Transverse colon (tissue), 4 donors: ENCODE measurements at regions not wholly inside any gene's neighbourhood (a gene's known extent, or its start where the extent isn't known, plus 50 kb on each side); places are given as distances from the start of the nearest gene placed in this dataset.
A peak's percentile ranks its signal among the peaks of the same experiment; 100 is the strongest.

Experiments used
- DNase-seq: peaks from one replicate; pipeline ENCODE4 v3.0.0-alpha.2; 2019
- H3K27ac ChIP-seq, 4 donors: fragments of 200-600 bp; sonication (generic); 2 replicates each; pipeline ENCODE4 v1.5.1; 2016 to 2018; ENCODE audit warnings: inconsistent platforms in 4 of 4
- H3K27me3 ChIP-seq: fragments of 200-600 bp; sonication (generic); 2 replicates; pipeline ENCODE4 v1.5.1; 2017; ENCODE audit warnings: inconsistent platforms
- H3K36me3 ChIP-seq, 4 donors: fragments of 200-600 bp; sonication (generic); 2 replicates each; pipeline ENCODE4 v1.5.1; 2017 to 2019; ENCODE audit warnings: inconsistent platforms in 4 of 4
- H3K4me1 ChIP-seq, 4 donors: fragments of 200-600 bp; sonication (generic); 2 replicates each; pipeline ENCODE4 v1.5.1; 2017 to 2020; ENCODE audit warnings: inconsistent platforms in 4 of 4
- H3K4me3 ChIP-seq, 4 donors: fragments of 200-600 bp; sonication (generic); 1 replicate in 1 of 4; 2 replicates in 3 of 4; pipeline versions ENCODE4 v1.5.1 to v1.6.1; 2017 to 2019; ENCODE audit warnings: inconsistent platforms in 4 of 4
- H3K9me3 ChIP-seq, 2 donors: fragments of 200-600 bp; sonication (generic); 2 replicates each; pipeline ENCODE4 v1.5.1; 2017 to 2019; ENCODE audit warnings: inconsistent platforms in 2 of 2
- EP300 ChIP-seq: sonication (generic); formaldehyde crosslinking; IDR thresholded peaks from one replicate; pipeline ENCODE4 v1.6.1; 2017; ENCODE audit warnings: antibody characterized with exemption, low read depth
- POLR2A ChIP-seq: fragments of 450-650 bp; IDR thresholded peaks from one replicate; pipeline ENCODE4 v1.6.1; 2016; ENCODE audit warnings: antibody characterized with exemption, mild to moderate bottlenecking, moderate library complexity
- POLR2AphosphoS5 ChIP-seq, 3 donors: sonication (generic); formaldehyde crosslinking; IDR thresholded peaks; one replicate each; pipeline ENCODE4 v1.6.1; 2016; ENCODE audit warnings: antibody characterized with exemption in 3 of 3
- WGBS, 2 donors: methylation state at CpG; one replicate each; pipeline ENCODE4 v1.1.5; 2018; ENCODE audit warnings: low coverage in 1 of 2; 5-methylcytosine and 5-hydroxymethylcytosine counted together
- in situ Hi-C, 4 donors: fragments of 200-750 bp; cut with MboI; loops; one replicate each; pipeline versions ENCODE4 v1.15.0 to v1.15.1; 2017; ENCODE audit warnings: low sequenced_read_pairs in 3 of 4, low pct_ligation_motif_present in 1 of 4, low pct_unique_long_range_greater_than_20kb in 1 of 4
- intact Hi-C: fragments of 100-400 bp; cut with DNase I; formaldehyde crosslinking; loops from one replicate; pipeline ENCODE4 v1.15.1; 2023; ENCODE audit warnings: low total_unique reads
- TF ChIP-seq, protein P1 (sequence below), 5 experiments: fragments of 200-600 bp in 3 of 5; fragments of 450-650 bp in 2 of 5; sonication (generic) in 3 of 5; IDR thresholded peaks; 1 replicate in 2 of 5; 2 replicates in 3 of 5; pipeline ENCODE4 v1.5.1; 2016 to 2017; ENCODE audit warnings: antibody characterized with exemption in 5 of 5, inconsistent platforms in 3 of 5, mild to moderate bottlenecking in 2 of 5, moderate library complexity in 1 of 5

DNA sequence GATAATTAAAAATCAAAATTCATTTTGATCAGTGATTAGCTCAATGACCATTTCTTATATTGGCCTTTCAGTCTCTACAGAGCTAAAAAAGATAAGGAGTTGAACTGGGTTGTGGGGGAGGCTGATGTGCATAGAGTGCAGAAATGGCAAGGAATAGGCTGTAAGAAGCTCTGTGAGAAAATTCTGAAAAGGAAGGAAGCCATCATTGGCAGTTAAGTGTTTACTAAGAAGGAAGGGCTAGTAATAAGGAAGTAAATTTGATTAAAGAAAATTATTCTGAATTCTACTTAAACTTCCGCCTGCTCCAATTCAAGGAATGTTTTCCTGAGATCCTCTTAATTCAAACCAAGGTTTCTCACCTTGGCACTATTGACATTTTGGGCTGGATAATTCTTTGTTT is 187.5 kb downstream of the MZT1 start:
- Histone ChIP-seq H3K36me3 (no peaks in the 10 kb centered on the region), H3K4me1 (peaks cover 0 to 37% (median 13%) of the 10 kb centered on the region in 4 donors), H3K27ac (peak overlapping the region; percentile 29 to 48 (median 45)), H3K27me3 (no peaks in the 10 kb centered on the region), H3K9me3 (no peaks in the 10 kb centered on the region), H3K4me3 (no peak overlapping the region)
- no peak for TF ChIP-seq EP300
- TF ChIP-seq, protein P1, sequence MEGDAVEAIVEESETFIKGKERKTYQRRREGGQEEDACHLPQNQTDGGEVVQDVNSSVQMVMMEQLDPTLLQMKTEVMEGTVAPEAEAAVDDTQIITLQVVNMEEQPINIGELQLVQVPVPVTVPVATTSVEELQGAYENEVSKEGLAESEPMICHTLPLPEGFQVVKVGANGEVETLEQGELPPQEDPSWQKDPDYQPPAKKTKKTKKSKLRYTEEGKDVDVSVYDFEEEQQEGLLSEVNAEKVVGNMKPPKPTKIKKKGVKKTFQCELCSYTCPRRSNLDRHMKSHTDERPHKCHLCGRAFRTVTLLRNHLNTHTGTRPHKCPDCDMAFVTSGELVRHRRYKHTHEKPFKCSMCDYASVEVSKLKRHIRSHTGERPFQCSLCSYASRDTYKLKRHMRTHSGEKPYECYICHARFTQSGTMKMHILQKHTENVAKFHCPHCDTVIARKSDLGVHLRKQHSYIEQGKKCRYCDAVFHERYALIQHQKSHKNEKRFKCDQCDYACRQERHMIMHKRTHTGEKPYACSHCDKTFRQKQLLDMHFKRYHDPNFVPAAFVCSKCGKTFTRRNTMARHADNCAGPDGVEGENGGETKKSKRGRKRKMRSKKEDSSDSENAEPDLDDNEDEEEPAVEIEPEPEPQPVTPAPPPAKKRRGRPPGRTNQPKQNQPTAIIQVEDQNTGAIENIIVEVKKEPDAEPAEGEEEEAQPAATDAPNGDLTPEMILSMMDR (IDR thresholded peaks at IDR 0.05): no peak
- no peak for TF ChIP-seq POLR2A
- no peak for TF ChIP-seq POLR2AphosphoS5 (IDR thresholded peaks at IDR 0.05)
- in situ Hi-C loops (no loop called here), intact Hi-C loops (no loop called here)
- DNase-seq: no peak
- WGBS, 2 donors: 17 to 27% methylated on average over 1 of the region's 1 CpG

DNA sequence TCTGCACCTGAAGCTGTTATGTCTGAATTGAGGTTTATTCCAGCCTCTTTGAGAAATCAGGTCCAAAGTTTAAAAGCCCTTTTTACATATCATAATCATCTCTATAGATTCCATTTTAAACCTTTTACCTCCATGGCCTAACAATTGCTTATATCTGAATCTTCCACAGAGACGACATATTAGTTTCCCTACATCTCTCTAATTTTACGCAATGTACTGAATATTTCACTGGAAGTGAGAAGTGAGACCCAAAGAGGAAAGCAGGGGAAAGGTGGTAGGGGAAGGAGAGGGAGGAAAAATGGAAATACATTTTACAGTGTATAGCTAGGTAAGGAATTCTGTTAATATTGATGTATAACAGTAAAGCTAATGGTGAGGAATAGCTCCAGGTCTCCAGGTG is 189.6 kb downstream of the MZT1 start:
- Histone ChIP-seq H3K9me3 (no peaks in the 10 kb centered on the region), H3K27ac (peak overlapping the region; percentile 33 to 56 (median 46)), H3K4me1 (peaks cover 0 to 37% (median 13%) of the 10 kb centered on the region in 4 donors), H3K4me3 (no peak overlapping the region), H3K36me3 (no peaks in the 10 kb centered on the region), H3K27me3 (no peaks in the 10 kb centered on the region)
- TF ChIP-seq POLR2AphosphoS5 (IDR thresholded peaks at IDR 0.05) (no peak), EP300 (no peak), POLR2A (no peak)
- TF ChIP-seq, protein P1 (IDR thresholded peaks at IDR 0.05): no peak
- no peak for DNase-seq
- intact Hi-C loops: no loop called here
- in situ Hi-C loops: no loop called here
- WGBS, 2 donors: 73 to 75% methylated on average over 2 of the region's 2 CpGs

DNA sequence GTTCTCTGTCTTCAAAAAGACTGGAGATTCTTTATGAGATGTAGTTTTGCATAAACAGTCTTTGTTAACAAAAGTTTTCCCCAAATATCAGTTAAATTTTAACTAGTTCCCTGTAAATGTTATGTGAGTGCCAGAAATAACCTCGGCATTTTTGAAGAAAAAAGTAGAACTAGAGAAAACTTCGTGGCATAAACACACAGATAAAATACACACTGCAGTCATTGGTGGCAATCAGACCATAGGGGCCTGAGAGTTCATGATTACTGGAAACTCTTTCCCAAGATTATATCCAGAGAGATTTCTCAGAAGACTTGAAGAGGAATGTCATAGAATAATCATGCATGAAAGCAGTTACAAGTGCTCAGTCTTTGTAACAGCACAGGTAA is 190.0 kb downstream of the MZT1 start:
- no peaks in the 10 kb centered on the region for H3K27me3 ChIP-seq
- H3K4me1 ChIP-seq: peaks cover 0 to 37% (median 13%) of the 10 kb centered on the region in 4 donors
- in situ Hi-C loops: no loop called here
- no peaks in the 10 kb centered on the region for H3K9me3 ChIP-seq
- peak overlapping the region in 1 of 4 donors; percentile 30 for H3K4me3 ChIP-seq
- peak overlapping the region; percentile 33 to 56 (median 46) for H3K27ac ChIP-seq
- DNase-seq: no peak
- intact Hi-C loops: no loop called here
- 20 to 25% methylated on average over 2 of the region's 2 CpGs for WGBS, 2 donors
- no peak for TF ChIP-seq POLR2AphosphoS5 (IDR thresholded peaks at IDR 0.05)
- TF ChIP-seq EP300: no peak
- no peak for TF ChIP-seq POLR2A
- TF ChIP-seq, protein P1 (IDR thresholded peaks at IDR 0.05): no peak
- H3K36me3 ChIP-seq: no peaks in the 10 kb centered on the region

DNA sequence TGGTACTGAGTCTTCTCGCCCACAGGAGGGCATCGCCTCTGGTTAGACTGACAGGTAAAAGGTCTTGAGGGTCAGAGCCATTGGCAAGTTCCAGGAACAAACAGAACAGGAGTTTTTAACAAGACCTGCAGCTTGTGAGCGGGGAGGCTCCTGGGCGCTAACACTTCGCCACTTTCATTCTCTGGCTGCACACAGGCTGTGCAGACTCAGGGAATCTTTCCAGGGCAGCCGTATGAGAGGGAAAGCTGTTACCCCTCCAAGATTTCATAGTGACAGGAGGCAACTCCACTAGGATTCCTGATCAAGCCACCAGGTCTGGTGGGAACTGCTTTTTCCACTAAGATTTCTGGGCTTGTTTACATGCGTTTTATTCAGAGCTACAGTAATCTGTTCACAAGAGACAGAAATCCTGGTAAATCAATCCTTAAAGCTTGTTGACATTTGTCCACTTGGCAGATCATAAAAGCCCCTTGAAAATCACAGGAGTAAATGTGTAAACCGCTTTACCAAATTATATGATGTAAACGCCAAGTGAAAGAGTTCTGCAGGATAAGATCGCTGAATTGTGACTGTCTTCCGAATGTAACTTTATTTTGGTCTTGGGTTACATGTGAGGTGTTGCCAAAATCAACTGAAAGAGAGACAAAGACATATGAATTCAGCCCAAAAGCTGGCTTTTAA is 190.6 kb downstream of the MZT1 start:
- intact Hi-C loops (no loop called here), in situ Hi-C loops (no loop called here)

More for the DNA sequence above, 190.6 kb downstream of the MZT1 start:
- peaks cover 0 to 37% (median 13%) of the 10 kb centered on the region in 4 donors for H3K4me1 ChIP-seq
- peak overlapping the region; percentile 33 to 56 (median 46) for H3K27ac ChIP-seq
- no peaks in the 10 kb centered on the region for H3K27me3 ChIP-seq
- peak overlapping the region in 1 of 4 donors; percentile 30 for H3K4me3 ChIP-seq
- TF ChIP-seq POLR2A (no peak), POLR2AphosphoS5 (IDR thresholded peaks at IDR 0.05) (no peak), EP300 (no peak)
- TF ChIP-seq, protein P1 (IDR thresholded peaks at IDR 0.05): no peak
- 34 to 39% methylated on average over 6 to 11 of the region's 11 CpGs for WGBS, 2 donors
- no peaks in the 10 kb centered on the region for H3K36me3 ChIP-seq
- peak; percentile 15 for DNase-seq
- no peaks in the 10 kb centered on the region for H3K9me3 ChIP-seq
